ENCODE measurements at regions not wholly inside any gene's neighbourhood (a gene's known extent, or its start where the extent isn't known, plus 50 kb on each side); places are given as distances from the start of the nearest gene placed in this dataset.

DNA sequence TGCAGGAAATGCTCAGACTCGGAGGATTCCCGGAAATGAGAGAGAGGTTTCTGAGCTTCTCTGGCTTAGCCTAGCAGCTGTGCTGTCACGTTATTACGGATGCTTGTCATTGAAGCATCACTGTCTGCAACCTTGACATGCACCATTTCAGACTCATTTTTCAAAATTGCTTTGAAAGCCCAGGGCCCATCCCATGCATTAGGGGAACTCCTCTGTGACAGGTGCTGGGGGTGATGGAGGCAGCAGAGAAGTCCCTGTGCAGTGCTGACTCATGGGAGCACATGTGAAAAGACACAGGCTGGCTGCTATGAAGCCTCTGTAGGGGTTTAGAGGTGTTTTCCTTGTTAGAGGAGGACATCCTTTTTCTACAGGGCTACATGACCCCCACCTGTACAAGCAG lies 214.0 kb upstream of the MPHOSPH6 start:
- ChIA-PET CTCF (interaction anchor here (1.1 kb wide), 1 partner anchor 72 kb away, joined by 3 read pairs; no protein-coding TSS in a partner anchor), POLR2A (no interaction called here)
- H3K27ac Mint-ChIP-seq = no peak overlapping the region
- DNase-seq (ENCODE audit: low spot score) (no peak), ATAC-seq (no peak)
- H3K9me3 Mint-ChIP-seq = peaks cover 6% of the 10 kb centered on the region
- TF ChIP-seq ESRRA (CRISPR knock-in tag; IDR thresholded peaks at IDR 0.05; ENCODE audit: borderline replicate concordance) (no peak), NFYB (CRISPR knock-in tag; conservative IDR thresholded peaks at IDR 0.05; ENCODE audit: low read depth) (no peak), NR1H2 (CRISPR knock-in tag; IDR thresholded peaks at IDR 0.05) (no peak), SP1 (CRISPR knock-in tag; conservative IDR thresholded peaks at IDR 0.05) (no peak), ZNF138 (CRISPR knock-in tag; conservative IDR thresholded peaks at IDR 0.05) (no peak), RORB (CRISPR knock-in tag; IDR thresholded peaks at IDR 0.05) (no peak), CREB1 (CRISPR knock-in tag; IDR thresholded peaks at IDR 0.05) (no peak), FOXJ3 (CRISPR knock-in tag; IDR thresholded peaks at IDR 0.05; ENCODE audit: borderline replicate concordance) (no peak), GABPB1 (CRISPR knock-in tag; IDR thresholded peaks at IDR 0.05) (no peak), GRHL2 (CRISPR knock-in tag; IDR thresholded peaks at IDR 0.05; ENCODE audit: insufficient replicate concordance, severe bottlenecking) (no peak)
- TF ChIP-seq, protein P1, sequence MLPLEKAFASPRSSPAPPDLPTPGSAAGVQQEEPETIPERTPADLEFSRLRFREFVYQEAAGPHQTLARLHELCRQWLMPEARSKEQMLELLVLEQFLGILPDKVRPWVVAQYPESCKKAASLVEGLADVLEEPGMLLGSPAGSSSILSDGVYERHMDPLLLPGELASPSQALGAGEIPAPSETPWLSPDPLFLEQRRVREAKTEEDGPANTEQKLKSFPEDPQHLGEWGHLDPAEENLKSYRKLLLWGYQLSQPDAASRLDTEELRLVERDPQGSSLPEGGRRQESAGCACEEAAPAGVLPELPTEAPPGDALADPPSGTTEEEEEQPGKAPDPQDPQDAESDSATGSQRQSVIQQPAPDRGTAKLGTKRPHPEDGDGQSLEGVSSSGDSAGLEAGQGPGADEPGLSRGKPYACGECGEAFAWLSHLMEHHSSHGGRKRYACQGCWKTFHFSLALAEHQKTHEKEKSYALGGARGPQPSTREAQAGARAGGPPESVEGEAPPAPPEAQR (CRISPR knock-in tag; IDR thresholded peaks at IDR 0.05) = no peak
- TF ChIP-seq, protein P2, sequence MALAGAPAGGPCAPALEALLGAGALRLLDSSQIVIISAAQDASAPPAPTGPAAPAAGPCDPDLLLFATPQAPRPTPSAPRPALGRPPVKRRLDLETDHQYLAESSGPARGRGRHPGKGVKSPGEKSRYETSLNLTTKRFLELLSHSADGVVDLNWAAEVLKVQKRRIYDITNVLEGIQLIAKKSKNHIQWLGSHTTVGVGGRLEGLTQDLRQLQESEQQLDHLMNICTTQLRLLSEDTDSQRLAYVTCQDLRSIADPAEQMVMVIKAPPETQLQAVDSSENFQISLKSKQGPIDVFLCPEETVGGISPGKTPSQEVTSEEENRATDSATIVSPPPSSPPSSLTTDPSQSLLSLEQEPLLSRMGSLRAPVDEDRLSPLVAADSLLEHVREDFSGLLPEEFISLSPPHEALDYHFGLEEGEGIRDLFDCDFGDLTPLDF (CRISPR knock-in tag; IDR thresholded peaks at IDR 0.05) = no peak
- TF ChIP-seq, protein P3, sequence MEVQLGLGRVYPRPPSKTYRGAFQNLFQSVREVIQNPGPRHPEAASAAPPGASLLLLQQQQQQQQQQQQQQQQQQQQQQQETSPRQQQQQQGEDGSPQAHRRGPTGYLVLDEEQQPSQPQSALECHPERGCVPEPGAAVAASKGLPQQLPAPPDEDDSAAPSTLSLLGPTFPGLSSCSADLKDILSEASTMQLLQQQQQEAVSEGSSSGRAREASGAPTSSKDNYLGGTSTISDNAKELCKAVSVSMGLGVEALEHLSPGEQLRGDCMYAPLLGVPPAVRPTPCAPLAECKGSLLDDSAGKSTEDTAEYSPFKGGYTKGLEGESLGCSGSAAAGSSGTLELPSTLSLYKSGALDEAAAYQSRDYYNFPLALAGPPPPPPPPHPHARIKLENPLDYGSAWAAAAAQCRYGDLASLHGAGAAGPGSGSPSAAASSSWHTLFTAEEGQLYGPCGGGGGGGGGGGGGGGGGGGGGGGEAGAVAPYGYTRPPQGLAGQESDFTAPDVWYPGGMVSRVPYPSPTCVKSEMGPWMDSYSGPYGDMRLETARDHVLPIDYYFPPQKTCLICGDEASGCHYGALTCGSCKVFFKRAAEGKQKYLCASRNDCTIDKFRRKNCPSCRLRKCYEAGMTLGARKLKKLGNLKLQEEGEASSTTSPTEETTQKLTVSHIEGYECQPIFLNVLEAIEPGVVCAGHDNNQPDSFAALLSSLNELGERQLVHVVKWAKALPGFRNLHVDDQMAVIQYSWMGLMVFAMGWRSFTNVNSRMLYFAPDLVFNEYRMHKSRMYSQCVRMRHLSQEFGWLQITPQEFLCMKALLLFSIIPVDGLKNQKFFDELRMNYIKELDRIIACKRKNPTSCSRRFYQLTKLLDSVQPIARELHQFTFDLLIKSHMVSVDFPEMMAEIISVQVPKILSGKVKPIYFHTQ (CRISPR knock-in tag; IDR thresholded peaks at IDR 0.05) = no peak
- TF ChIP-seq, protein P4, sequence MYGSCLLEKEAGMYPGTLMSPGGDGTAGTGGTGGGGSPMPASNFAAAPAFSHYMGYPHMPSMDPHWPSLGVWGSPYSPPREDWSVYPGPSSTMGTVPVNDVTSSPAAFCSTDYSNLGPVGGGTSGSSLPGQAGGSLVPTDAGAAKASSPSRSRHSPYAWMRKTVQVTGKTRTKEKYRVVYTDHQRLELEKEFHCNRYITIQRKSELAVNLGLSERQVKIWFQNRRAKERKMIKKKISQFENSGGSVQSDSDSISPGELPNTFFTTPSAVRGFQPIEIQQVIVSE (CRISPR knock-in tag; IDR thresholded peaks at IDR 0.05; ENCODE audit: borderline replicate concordance) = no peak
- TF ChIP-seq, protein P5, sequence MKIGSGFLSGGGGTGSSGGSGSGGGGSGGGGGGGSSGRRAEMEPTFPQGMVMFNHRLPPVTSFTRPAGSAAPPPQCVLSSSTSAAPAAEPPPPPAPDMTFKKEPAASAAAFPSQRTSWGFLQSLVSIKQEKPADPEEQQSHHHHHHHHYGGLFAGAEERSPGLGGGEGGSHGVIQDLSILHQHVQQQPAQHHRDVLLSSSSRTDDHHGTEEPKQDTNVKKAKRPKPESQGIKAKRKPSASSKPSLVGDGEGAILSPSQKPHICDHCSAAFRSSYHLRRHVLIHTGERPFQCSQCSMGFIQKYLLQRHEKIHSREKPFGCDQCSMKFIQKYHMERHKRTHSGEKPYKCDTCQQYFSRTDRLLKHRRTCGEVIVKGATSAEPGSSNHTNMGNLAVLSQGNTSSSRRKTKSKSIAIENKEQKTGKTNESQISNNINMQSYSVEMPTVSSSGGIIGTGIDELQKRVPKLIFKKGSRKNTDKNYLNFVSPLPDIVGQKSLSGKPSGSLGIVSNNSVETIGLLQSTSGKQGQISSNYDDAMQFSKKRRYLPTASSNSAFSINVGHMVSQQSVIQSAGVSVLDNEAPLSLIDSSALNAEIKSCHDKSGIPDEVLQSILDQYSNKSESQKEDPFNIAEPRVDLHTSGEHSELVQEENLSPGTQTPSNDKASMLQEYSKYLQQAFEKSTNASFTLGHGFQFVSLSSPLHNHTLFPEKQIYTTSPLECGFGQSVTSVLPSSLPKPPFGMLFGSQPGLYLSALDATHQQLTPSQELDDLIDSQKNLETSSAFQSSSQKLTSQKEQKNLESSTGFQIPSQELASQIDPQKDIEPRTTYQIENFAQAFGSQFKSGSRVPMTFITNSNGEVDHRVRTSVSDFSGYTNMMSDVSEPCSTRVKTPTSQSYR (CRISPR knock-in tag; IDR thresholded peaks at IDR 0.05) = no peak
- TF ChIP-seq, protein P6, sequence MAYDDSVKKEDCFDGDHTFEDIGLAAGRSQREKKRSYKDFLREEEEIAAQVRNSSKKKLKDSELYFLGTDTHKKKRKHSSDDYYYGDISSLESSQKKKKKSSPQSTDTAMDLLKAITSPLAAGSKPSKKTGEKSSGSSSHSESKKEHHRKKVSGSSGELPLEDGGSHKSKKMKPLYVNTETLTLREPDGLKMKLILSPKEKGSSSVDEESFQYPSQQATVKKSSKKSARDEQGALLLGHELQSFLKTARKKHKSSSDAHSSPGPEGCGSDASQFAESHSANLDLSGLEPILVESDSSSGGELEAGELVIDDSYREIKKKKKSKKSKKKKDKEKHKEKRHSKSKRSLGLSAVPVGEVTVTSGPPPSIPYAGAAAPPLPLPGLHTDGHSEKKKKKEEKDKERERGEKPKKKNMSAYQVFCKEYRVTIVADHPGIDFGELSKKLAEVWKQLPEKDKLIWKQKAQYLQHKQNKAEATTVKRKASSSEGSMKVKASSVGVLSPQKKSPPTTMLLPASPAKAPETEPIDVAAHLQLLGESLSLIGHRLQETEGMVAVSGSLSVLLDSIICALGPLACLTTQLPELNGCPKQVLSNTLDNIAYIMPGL (CRISPR knock-in tag; IDR thresholded peaks at IDR 0.05) = no peak
- TF ChIP-seq, protein P7, sequence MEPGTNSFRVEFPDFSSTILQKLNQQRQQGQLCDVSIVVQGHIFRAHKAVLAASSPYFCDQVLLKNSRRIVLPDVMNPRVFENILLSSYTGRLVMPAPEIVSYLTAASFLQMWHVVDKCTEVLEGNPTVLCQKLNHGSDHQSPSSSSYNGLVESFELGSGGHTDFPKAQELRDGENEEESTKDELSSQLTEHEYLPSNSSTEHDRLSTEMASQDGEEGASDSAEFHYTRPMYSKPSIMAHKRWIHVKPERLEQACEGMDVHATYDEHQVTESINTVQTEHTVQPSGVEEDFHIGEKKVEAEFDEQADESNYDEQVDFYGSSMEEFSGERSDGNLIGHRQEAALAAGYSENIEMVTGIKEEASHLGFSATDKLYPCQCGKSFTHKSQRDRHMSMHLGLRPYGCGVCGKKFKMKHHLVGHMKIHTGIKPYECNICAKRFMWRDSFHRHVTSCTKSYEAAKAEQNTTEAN (CRISPR knock-in tag; IDR thresholded peaks at IDR 0.05) = no peak
- TF ChIP-seq, protein P8, sequence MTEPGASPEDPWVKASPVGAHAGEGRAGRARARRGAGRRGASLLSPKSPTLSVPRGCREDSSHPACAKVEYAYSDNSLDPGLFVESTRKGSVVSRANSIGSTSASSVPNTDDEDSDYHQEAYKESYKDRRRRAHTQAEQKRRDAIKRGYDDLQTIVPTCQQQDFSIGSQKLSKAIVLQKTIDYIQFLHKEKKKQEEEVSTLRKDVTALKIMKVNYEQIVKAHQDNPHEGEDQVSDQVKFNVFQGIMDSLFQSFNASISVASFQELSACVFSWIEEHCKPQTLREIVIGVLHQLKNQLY (CRISPR knock-in tag; IDR thresholded peaks at IDR 0.05) = no peak
- TF ChIP-seq, protein P9, sequence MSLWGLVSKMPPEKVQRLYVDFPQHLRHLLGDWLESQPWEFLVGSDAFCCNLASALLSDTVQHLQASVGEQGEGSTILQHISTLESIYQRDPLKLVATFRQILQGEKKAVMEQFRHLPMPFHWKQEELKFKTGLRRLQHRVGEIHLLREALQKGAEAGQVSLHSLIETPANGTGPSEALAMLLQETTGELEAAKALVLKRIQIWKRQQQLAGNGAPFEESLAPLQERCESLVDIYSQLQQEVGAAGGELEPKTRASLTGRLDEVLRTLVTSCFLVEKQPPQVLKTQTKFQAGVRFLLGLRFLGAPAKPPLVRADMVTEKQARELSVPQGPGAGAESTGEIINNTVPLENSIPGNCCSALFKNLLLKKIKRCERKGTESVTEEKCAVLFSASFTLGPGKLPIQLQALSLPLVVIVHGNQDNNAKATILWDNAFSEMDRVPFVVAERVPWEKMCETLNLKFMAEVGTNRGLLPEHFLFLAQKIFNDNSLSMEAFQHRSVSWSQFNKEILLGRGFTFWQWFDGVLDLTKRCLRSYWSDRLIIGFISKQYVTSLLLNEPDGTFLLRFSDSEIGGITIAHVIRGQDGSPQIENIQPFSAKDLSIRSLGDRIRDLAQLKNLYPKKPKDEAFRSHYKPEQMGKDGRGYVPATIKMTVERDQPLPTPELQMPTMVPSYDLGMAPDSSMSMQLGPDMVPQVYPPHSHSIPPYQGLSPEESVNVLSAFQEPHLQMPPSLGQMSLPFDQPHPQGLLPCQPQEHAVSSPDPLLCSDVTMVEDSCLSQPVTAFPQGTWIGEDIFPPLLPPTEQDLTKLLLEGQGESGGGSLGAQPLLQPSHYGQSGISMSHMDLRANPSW (CRISPR knock-in tag; conservative IDR thresholded peaks at IDR 0.05; ENCODE audit: low read depth) = no peak
- H3K27me3 Mint-ChIP-seq (ENCODE audit: low read depth) = no peaks in the 10 kb centered on the region; the same call in 1 of the 2 replicates
- peaks cover 11% of the 10 kb centered on the region for H3K4me1 Mint-ChIP-seq
- no peak overlapping the region for H3K4me3 Mint-ChIP-seq
- no peaks in the 10 kb centered on the region for H3K36me3 Mint-ChIP-seq
